NCI-H2171 treated with DMSO at 0.1 percent for 48 hours (cell line): ENCODE measurements at regions not wholly inside any gene's neighbourhood (a gene's known extent, or its start where the extent isn't known, plus 50 kb on each side); places are given as distances from the start of the nearest gene placed in this dataset.
"Not testable (repeated sequence)": the region's sequence is repeated elsewhere in the genome, so short reads cannot be mapped to it uniquely, and the experiment has no call there.

Source experiments
- DNase-seq: peaks from one replicate; lab custom pipeline; 2025; lab: John Stamatoyannopoulos, UW

GRCh38 chr4:60890743-60891142 lies 309.4 kb upstream of the ADGRL3 start:
- no peak for DNase-seq

- DNase-seq, result no peak
Observed at GRCh38 chr4:60891947-60892346, 308.2 kb upstream of the ADGRL3 start.

- no peak for DNase-seq
Observed at GRCh38 chr4:60897415-60897814, 302.7 kb upstream of the ADGRL3 start.

GRCh38 chr4:60905162-60905561 lies 295.0 kb upstream of the ADGRL3 start:
- no peak for DNase-seq

- no peak for DNase-seq
Observed at GRCh38 chr4:60911127-60911526, 289.0 kb upstream of the ADGRL3 start.

GRCh38 chr4:60913002-60913401 lies 287.1 kb upstream of the ADGRL3 start:
- no peak for DNase-seq

- no peak for DNase-seq
Observed at GRCh38 chr4:60913671-60914070, 286.5 kb upstream of the ADGRL3 start.

GRCh38 chr4:60921735-60922134 lies 278.4 kb upstream of the ADGRL3 start:
- DNase-seq, result not testable (repeated sequence)

GRCh38 chr4:60923075-60923474 lies 277.1 kb upstream of the ADGRL3 start:
- no peak for DNase-seq

GRCh38 chr4:60926624-60927023 lies 273.5 kb upstream of the ADGRL3 start:
- no peak for DNase-seq

- DNase-seq, result no peak
Observed at GRCh38 chr4:60930866-60931265, 269.3 kb upstream of the ADGRL3 start.

- DNase-seq, result no peak
Observed at GRCh38 chr4:60934566-60935295, 265.4 kb upstream of the ADGRL3 start.

- no peak for DNase-seq
Observed at GRCh38 chr4:60938181-60938580, 261.9 kb upstream of the ADGRL3 start.

GRCh38 chr4:60938621-60939020 lies 261.5 kb upstream of the ADGRL3 start:
- DNase-seq, result no peak

GRCh38 chr4:60944060-60944459 lies 256.1 kb upstream of the ADGRL3 start:
- DNase-seq, result no peak

- no peak for DNase-seq
Observed at GRCh38 chr4:60945641-60946040, 254.5 kb upstream of the ADGRL3 start.

GRCh38 chr4:60948008-60948407 lies 252.1 kb upstream of the ADGRL3 start:
- DNase-seq, result no peak

GRCh38 chr4:60952921-60953320 lies 247.2 kb upstream of the ADGRL3 start:
- no peak for DNase-seq

GRCh38 chr4:60953826-60954225 lies 246.3 kb upstream of the ADGRL3 start:
- no peak for DNase-seq

- DNase-seq, result no peak
Observed at GRCh38 chr4:60962286-60962685, 237.8 kb upstream of the ADGRL3 start.

- DNase-seq, result no peak
Observed at GRCh38 chr4:60981534-60981933, 218.6 kb upstream of the ADGRL3 start.

GRCh38 chr4:60989141-60989540 lies 211.0 kb upstream of the ADGRL3 start:
- no peak for DNase-seq

GRCh38 chr4:60992037-60992436 lies 208.1 kb upstream of the ADGRL3 start:
- DNase-seq, result no peak

GRCh38 chr4:61003301-61003700 lies 196.8 kb upstream of the ADGRL3 start:
- DNase-seq, result no peak
